Ishikawa (cell line): ENCODE measurements at regions not wholly inside any gene's neighbourhood (a gene's known extent, or its start where the extent isn't known, plus 50 kb on each side); places are given as distances from the start of the nearest gene placed in this dataset.

Experiments
- CEBPB ChIP-seq: IDR thresholded peaks from 2 replicates; pipeline ENCODE4 v1.6.1; 2012
- CREB1 ChIP-seq: IDR thresholded peaks from 2 replicates; pipeline ENCODE4 v1.6.1; 2012; ENCODE audit warnings: low read depth
- EGR1 ChIP-seq: IDR thresholded peaks from 2 replicates; pipeline ENCODE4 v1.6.1; 2012
- EP300 ChIP-seq: IDR thresholded peaks from 2 replicates; pipeline ENCODE4 v1.6.1; 2012; ENCODE audit warnings: borderline replicate concordance
- MAX ChIP-seq: IDR thresholded peaks from 2 replicates; pipeline ENCODE4 v1.6.1; 2012
- NFIC ChIP-seq: IDR thresholded peaks from 2 replicates; pipeline ENCODE4 v1.6.1; 2012
- RAD21 ChIP-seq: IDR thresholded peaks from 2 replicates; pipeline ENCODE4 v1.6.1; 2012; ENCODE audit warnings: low read depth
- REST ChIP-seq: IDR thresholded peaks from 2 replicates; pipeline ENCODE4 v1.6.1; 2012; ENCODE audit warnings: low read depth, mild to moderate bottlenecking
- TAF1 ChIP-seq: IDR thresholded peaks from 2 replicates; pipeline ENCODE4 v1.6.1; 2012; ENCODE audit warnings: low read depth, mild to moderate bottlenecking
- TEAD4 ChIP-seq: IDR thresholded peaks from 2 replicates; pipeline ENCODE4 v1.6.1; 2012
- YY1 ChIP-seq: IDR thresholded peaks from 2 replicates; pipeline ENCODE4 v1.6.1; 2012; ENCODE audit warnings: low read depth
- ZBTB7A ChIP-seq: IDR thresholded peaks from 2 replicates; pipeline ENCODE4 v1.6.1; 2012; ENCODE audit warnings: low read depth

DNA sequence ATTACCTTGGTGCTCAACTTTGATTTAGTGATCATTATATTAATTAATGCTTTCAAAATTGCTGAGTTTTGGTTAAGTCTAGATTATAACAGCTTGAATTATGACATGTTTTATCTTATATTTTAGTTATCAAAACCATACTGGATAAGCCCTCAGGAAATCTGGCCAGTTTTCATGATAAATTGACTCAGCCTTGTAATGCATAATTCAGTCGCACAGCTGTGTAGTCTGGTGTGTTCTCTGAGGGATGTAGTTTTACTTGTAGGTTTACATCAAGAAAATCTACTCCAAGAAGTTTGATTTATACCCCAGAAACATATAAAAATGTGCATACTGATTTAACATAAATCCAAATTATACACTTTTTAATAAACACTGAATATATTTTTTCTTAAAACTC lies 477.5 kb downstream of the SPRY1 start:
- TF ChIP-seq RAD21 (no peak), EP300 (no peak), MAX (no peak), TEAD4 (no peak), TAF1 (no peak), REST (no peak), YY1 (no peak), ZBTB7A (no peak), NFIC (no peak), CEBPB (no peak), EGR1 (no peak), CREB1 (no peak)
